ENCODE measurements at regions not wholly inside any gene's neighbourhood (a gene's known extent, or its start where the extent isn't known, plus 50 kb on each side); places are given as distances from the start of the nearest gene placed in this dataset.
"Not testable (repeated sequence)": the region's sequence is repeated elsewhere in the genome, so short reads cannot be mapped to it uniquely, and the experiment has no call there.

- ChIA-PET CTCF (no interaction called here), POLR2A (no interaction called here)
- peaks cover 4% of the 10 kb centered on the region for H4K20me1 ChIP-seq (ENCODE audit: control insufficient read depth, insufficient read depth, low read length, poor library complexity, severe bottlenecking)
- no peak overlapping the region for H3K27ac ChIP-seq (ENCODE audit: low read length in 2 of 2)
- WGBS (ENCODE audit: insufficient coverage): 98% methylated on average over 9 of the region's 12 CpGs
- H3K36me3 ChIP-seq (replicated peaks in 1 of 2; ENCODE audit: control extremely low read depth in 1 of 2, control insufficient read depth in 1 of 2, extremely low read depth in 1 of 2, insufficient read depth in 2 of 2, low read length in 1 of 2): peaks cover 0 to 10% of the 10 kb centered on the region in 2 experiments
- no peaks in the 10 kb centered on the region for H3K4me1 ChIP-seq (ENCODE audit: control insufficient read depth in 2 of 2, insufficient read depth in 2 of 2, low read length in 2 of 2)
- intact Hi-C loops (cut with micrococcal nuclease): no loop called here
- ATAC-seq (ENCODE audit: low read depth): no peak
- DNase-seq: no peak
- Mint-ChIP-seq H3K4me1 (peaks cover 11% of the 10 kb centered on the region), H3K9me3 (ENCODE audit: insufficient read depth) (no peaks in the 10 kb centered on the region), H3K27ac (no peak overlapping the region), H3K4me3 (no peak overlapping the region), H3K27me3 (no peaks in the 10 kb centered on the region)
- no peak for TF ChIP-seq CTCF (IDR thresholded peaks at IDR 0.05)
- no peak for TF ChIP-seq EZH2 (IDR thresholded peaks at IDR 0.05; ENCODE audit: borderline replicate concordance, insufficient read depth, low read depth, low read length, poor library complexity, severe bottlenecking)
- H3K4me3 ChIP-seq (ENCODE audit: control extremely low read depth in 1 of 5, extremely low read depth in 1 of 5, insufficient read depth in 1 of 5, low read depth in 2 of 5, low read length in 4 of 5): no peak overlapping the region
- H3K9ac ChIP-seq (ENCODE audit: low read length): no peak overlapping the region
- H3K9me3 ChIP-seq (ENCODE audit: control extremely low read depth in 1 of 3, control insufficient read depth in 2 of 3, insufficient read depth in 1 of 3, low read length in 2 of 3): no peaks in the 10 kb centered on the region
- no peak overlapping the region for H3K4me2 ChIP-seq (replicated peaks; ENCODE audit: low read depth, low read length, poor library complexity, severe bottlenecking)
- H3K79me2 ChIP-seq (ENCODE audit: control insufficient read depth, insufficient read depth, low read length): peaks cover 43% of the 10 kb centered on the region
- H2AFZ ChIP-seq (ENCODE audit: insufficient read depth, low read depth, low read length, poor library complexity, severe bottlenecking): no peak overlapping the region
- no peaks in the 10 kb centered on the region for H3K27me3 ChIP-seq (replicated peaks in 1 of 4; ENCODE audit: control extremely low read depth in 1 of 4, control insufficient read depth in 3 of 4, insufficient read depth in 4 of 4, low read length in 3 of 4)
Observed at GRCh38 chr14:89549381-89550125, 132.5 kb upstream of the FOXN3 start.

- H3K4me1 Mint-ChIP-seq: peaks cover 22% of the 10 kb centered on the region
- H3K9ac ChIP-seq (ENCODE audit: low read length); H3K4me3 ChIP-seq (ENCODE audit: control extremely low read depth in 1 of 5, extremely low read depth in 1 of 5, insufficient read depth in 1 of 5, low read depth in 2 of 5, low read length in 4 of 5); POLR2A ChIA-PET; CTCF ChIA-PET; H3K27me3 ChIP-seq (replicated peaks in 1 of 4; ENCODE audit: control extremely low read depth in 1 of 4, control insufficient read depth in 3 of 4, insufficient read depth in 4 of 4, low read length in 3 of 4); ATAC-seq (ENCODE audit: low read depth); H3K27ac ChIP-seq (ENCODE audit: low read length in 2 of 2); H3K4me3 Mint-ChIP-seq; intact Hi-C loops (cut with micrococcal nuclease); H3K9me3 Mint-ChIP-seq (ENCODE audit: insufficient read depth); H2AFZ ChIP-seq (ENCODE audit: insufficient read depth, low read depth, low read length, poor library complexity, severe bottlenecking); H3K4me2 ChIP-seq (replicated peaks; ENCODE audit: low read depth, low read length, poor library complexity, severe bottlenecking); H3K4me1 ChIP-seq (ENCODE audit: control insufficient read depth in 2 of 2, insufficient read depth in 2 of 2, low read length in 2 of 2); H3K9me3 ChIP-seq (ENCODE audit: control extremely low read depth in 1 of 3, control insufficient read depth in 2 of 3, insufficient read depth in 1 of 3, low read length in 2 of 3); H3K27ac Mint-ChIP-seq; H4K20me1 ChIP-seq (ENCODE audit: control insufficient read depth, insufficient read depth, low read length, poor library complexity, severe bottlenecking); H3K27me3 Mint-ChIP-seq; DNase-seq: not testable (repeated sequence)
- WGBS (ENCODE audit: insufficient coverage): 100% methylated on average over 1 of the region's 5 CpGs
- H3K36me3 ChIP-seq (replicated peaks in 1 of 2; ENCODE audit: control extremely low read depth in 1 of 2, control insufficient read depth in 1 of 2, extremely low read depth in 1 of 2, insufficient read depth in 2 of 2, low read length in 1 of 2): peaks cover 0 to 10% of the 10 kb centered on the region in 2 experiments
- H3K79me2 ChIP-seq (ENCODE audit: control insufficient read depth, insufficient read depth, low read length): peaks cover 55% of the 10 kb centered on the region
Observed at GRCh38 chr14:89547047-89547446, 130.0 kb upstream of the FOXN3 start.

Data from B cell (primary cell).